SIG-M5 (cell line): ENCODE measurements at regions not wholly inside any gene's neighbourhood (a gene's known extent, or its start where the extent isn't known, plus 50 kb on each side); places are given as distances from the start of the nearest gene placed in this dataset.
"Not testable (repeated sequence)": the region's sequence is repeated elsewhere in the genome, so short reads cannot be mapped to it uniquely, and the experiment has no call there.

Experiments used
- DNase-seq: peaks from one replicate; lab custom pipeline; 2025; lab: John Stamatoyannopoulos, UW

DNA sequence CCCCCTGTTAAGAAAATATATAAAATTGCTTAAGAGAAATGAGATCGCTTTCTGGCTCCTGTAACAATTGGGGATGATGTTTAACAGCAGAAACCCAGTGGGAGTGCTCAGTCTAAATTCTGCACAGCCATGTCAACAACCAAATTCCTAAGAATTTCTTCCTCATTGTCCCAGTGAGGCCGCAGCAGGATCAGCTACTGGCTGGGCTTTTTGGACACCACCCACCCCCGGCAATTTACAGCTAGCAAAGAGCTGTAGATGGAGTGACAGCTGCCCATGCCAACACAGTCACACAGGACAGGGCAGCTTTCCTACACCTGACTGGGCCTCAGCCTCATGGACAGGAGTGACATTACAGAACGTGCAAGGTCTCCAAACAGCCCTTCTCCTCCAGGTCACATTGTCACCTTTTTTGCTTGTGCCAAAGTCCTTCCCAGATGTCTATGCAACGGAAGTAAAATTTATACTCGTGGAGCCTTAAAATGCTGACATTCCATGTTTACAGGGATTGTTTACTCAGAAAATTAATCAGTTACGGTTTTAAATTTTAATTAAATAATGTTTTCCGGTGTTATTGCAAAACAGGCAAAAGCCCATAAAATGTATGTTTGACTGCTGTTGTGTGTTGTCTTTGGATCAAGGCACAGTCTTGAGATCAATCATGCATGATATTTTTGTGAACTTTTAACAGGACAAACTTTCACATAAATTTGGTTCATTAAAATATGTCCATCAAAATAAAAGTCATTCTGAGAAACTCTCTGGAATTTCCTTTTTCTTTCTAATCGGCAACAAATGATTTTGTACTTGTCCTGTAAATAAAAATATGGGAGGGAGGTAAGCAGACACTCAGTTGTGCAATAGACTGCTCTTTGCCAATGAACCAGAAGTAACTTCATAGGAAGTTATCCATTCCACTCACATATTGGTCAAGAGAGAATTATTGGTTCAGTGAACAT is 943.2 kb downstream of the MCTP2 start:
- DNase-seq: no peak

DNA sequence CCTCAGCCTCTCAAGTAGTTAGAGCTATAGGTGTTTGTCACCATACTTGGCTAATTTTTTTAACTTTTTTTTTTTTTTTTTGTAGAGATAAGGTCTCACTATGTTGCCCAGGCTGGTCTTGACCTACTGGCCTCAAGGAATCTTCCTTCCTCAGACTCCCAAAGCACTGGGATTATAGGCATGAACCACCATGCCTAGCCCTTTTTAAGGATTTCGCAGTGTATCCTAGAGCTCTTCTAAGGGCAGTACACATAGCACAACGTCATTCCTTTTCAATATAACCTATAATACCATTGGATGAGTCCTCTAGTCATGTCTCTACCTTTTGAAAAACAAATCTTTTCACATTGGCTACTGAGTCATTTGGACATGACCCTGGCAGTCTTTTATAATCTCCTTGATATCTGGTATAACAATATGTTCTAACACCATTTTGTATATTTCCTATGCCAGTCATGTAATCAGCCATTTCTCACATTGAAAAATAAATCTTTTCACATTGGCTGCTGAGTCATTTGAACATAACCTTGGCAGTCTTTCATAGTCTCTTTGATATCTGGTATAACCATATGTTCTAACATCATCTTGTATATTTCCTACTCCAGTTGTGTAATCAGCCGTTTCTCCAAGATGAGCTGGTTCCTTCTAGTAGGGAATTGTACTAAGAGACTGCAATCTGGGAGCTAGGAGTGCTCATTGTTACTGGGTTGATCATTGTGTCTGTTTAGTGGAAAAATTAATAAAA is 944.7 kb downstream of the MCTP2 start:
- DNase-seq: no peak

DNA sequence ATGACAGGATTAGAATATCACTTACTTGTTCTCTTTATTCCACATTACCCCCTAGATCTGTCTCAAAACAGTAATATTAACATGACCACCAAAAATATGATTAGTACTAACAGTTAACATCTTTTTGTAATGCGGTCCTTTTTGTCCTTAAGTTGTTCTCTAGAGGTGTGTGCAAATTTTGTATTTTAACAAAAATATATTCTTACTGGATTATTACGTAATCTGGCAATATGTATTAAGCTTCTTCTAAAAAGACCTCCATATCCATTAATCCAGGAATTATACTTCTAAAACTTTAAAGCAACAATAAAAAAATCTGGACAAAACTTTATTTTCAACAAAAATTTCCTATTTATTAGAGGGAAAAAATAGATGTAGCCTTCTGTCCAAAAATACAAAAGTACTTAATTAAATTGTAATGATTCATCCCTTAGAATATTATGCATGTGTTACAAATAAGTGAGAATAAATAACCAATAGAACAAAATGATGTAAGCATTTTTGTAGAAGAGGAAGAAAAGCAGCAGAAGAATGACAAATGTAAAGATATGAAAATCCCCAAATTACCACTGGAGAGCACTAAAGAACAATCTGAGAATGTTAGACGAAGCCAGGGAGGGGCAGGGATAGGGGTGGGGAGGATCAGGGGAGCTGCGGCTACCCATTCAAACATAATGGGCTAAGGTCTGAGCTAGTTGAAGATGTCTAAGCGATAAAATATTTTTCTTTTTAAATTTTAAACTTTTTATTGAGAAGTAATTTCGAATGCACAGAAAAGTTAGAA is 945.6 kb downstream of the MCTP2 start:
- no peak for DNase-seq

DNA sequence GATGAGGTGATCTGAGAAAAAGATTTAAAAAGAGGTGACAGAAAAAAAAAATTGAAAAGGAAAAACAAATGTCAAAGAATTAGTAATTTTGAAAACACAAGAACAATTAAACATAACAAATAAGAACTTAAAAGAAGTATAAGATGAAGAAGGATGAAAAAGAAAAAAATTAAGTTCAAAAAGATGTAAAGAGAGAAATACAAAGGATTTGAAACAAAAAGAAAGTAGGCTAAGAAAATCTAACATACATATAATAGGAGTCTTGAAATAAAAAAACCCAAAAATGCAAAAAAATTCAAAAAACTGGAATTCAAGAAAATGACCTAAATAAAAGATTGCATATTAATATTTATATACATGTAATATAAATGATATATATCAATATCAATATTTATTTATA is 949.2 kb downstream of the MCTP2 start:
- no peak for DNase-seq

DNA sequence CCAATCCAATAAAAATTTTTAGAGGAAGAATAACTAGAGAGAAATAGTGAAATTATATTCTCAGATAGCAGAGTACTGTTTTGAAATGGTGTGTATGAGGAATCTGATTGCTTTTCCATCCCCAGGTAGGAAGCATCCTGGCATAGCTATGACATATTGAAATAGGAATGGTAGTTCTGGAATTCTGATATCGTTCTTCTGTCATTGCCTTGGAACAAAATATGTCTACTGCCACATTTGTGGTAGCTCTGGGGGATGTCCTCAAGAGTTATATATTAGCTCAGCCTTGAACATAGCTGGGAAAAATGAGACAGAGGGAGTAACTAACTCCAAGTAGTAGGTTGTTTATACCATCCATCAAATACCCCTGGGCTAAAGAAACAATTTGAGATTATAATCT is 950.7 kb downstream of the MCTP2 start:
- no peak for DNase-seq

DNA sequence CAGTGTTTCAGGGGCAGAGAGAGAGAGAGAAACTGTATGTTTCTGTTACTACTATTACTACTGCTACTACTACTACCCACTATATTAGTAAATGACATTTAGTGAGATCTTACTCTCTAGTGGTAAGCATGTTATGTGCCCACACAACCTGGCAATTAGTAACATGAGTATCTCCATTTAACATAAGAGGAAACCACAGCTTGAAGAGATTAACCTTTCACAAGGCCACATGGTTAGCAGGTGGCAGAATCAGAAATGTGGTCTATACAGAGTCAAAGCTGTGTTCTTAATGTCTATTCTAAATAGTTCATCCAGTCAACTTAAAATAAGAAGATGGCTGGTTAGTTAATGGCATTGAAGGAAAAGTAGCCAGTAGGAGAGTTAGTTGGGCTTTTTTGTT is 961.6 kb downstream of the MCTP2 start:
- no peak for DNase-seq

DNA sequence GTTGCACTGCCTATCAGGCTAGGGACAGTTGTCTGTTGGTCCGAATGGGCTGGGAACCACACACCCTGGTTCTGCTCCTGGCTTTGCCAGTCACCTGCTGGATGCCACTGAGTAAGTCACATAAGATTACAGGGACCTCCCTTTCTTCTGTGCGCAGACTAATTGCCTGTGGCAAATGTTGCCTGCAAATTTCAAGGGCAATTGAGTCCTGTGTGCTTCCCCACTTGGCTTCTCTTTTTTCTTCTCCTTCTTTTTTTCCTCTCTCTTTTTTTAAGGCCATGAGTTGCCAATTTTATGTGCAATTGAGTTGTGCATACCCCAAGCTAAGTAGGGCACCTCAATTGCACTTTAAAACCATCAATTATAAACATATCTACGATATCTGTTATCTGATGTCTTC is 963.4 kb downstream of the MCTP2 start:
- DNase-seq: no peak

DNA sequence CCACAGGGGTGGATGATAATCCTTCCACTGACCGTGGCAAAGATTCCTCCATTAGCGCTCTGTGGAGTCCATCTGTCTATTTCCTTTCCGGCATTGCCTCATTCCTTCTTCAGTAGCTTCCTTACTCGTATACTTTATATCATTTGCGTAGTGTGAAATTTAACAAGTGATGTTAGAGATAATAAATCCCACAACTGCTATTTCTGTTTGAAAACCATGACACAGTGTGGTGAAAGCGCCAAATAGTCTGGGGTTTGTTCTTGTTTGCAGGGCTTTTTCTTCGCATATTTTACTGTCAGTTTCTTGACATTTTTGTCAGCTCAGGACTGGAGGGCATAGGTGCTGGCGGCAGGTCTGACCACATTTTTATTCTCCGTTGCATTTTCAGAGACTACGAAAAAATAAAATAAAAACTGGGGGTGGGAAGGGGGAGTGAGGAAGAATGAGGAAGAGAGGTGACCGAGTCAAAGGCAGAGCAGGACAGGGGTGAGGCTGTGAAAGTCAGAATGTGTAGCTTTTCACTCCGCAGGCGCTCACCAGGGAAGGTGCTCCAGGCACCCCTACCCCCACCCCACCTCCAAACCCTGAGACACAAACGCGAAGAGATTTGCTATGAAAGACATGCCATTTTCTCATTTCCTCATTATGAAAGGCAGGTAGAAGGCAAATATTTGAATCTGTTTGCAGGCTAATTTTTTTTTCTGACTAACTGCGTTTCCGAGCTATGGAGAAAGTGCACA is 965.0 kb downstream of the MCTP2 start:
- no peak for DNase-seq

DNA sequence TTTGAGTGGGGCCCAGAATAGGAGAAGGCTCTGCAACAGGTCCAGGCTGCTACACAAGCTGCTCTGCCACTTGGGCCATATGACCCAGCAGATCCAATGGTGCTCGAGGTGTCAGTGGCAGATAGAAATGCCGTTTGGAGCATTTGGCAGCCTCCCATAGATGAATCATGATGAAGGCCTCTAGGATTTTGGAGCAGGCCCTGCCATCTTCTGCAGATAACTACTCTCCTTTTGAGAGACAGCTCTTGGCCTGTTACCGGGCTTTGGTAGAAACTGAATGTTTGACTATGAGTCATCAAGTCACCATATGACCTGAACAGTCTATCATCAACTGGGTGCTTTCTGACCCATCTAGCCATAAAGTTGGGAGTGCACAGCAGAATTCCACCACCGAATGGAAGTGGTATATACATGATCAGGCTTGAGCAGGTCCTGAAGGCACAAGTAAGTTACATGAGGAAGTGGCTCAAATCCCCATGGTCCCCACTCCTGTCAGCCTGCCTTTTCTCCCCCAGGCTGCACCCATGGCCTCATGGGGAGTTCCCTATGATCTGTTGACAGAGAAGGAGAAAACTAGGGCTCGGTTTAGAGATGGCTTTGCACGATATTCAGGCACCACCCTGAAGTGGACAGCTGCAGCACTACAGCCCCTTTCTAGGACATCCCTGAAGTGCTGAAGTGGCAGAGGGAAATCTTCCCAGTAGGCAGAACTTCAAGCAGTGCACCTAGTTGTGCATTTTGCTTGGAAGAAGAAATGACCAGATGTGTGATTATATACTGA is 971.4 kb downstream of the MCTP2 start:
- no peak for DNase-seq

DNA sequence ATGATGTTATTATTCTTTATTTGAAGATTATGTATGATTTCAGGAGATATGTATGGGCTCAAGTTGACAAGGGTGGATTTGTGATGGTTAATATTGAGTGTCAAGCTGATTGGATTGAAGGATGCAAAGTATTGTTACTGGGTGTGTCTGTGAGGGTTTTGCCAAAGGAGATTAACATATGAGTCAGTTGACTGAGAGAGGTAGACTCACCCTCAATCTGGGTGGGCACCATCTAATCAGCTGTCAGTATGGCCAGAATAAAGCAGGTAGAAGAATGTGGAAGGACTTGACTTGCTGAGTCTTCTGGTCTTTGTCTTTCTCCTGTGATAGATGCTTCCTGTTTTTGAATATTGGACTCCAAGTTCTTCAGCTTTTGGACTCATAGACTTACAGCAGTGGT is 973.7 kb downstream of the MCTP2 start:
- no peak for DNase-seq

DNA sequence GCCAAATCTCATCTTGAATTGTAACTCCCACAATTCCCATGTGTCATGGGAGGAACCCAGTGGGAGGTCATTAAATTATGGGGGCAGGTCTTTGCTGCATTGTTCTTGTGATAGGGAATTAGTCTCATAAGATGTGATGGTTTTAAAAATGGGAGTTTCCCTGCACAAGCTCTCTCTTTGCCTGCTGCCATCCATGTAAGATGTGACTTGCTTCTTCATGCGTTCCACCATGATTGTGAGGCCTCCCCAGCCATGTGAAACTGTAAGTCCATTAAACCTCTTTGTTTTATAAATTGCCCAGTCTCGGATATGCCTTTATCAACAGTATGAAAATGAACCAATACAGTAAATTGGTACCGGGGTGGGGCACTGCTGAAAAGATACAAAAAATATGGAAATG is 974.5 kb downstream of the MCTP2 start:
- not testable (repeated sequence) for DNase-seq

DNA sequence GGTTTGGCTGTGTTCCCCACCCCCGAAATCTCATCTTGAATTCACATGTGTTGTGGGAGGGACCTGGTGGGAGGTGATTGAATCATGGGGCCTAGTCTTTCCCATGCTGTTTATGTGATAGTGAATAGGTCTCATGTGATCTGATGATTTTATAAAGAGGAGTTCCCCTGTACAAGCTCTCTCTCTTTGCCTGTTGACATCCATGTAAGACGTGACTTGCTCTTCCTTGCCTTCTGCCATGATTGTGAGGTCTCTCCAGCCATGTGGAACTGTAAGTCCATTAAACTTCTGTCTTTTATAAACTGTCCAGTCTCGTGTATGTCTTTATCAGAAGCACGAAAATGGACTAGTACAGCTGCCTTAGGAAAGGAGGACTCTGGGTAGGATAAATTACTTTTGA is 976.7 kb downstream of the MCTP2 start:
- DNase-seq: no peak

DNA sequence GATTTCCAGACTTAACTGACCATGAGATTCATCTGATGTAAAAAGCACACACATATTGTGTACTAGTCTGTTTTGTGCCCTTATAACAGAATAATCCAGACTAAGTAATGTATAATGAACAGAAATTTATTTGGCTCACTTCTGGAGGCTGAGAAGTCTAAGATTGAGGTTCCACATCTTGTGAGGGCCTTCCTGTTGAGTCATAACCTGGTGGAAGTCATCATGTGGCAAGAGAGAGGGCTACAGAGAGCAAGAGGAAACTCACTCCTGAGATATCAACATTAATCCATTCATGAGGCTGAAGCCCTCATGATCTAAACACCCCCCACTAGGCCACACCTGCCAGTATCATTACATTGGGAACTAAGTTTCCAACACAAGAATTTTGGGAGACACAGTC is 977.6 kb downstream of the MCTP2 start:
- no peak for DNase-seq

DNA sequence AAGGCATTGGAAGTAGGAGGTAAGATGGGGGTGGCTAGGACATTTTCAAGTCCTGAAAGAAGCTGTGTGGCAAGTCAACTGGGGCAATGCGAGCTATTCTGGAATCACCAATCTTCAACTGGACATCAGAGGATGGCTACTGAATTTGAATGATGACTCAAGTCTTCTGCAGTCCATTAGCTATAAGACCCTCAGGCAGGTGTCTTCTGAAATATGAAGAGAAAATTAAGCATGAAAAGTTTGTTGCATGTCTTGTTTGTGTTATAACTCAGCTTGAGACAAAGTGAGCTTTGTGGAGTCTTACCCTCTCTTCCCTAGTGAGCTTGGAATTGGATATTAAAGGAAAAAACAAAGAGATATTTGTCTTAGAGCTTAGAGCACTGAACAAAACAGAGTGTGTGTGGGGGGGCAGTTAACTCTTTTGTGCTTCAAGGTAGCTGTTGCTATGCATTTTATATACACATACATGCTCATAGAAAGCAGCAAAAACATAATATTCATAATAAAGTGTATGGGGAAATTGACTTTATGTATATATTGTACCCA is 979.1 kb downstream of the MCTP2 start:
- DNase-seq: no peak

DNA sequence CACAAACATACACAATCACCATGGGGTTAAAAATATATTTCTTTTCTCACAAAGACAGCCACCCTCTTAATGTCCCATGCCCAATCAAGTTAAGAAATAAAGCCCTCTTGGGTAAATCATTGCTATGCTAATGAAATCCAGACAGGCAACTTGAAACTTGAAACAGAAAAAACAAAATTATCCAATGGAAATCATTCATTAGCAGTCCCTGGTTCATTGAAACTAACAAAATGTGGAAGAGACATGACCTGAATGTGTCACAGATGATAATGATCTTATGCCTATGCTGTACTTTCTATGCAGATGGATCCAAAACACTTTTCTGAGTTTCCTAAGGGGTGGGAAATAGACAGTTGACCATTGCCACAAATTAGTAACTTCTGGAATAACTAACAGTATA is 983.7 kb downstream of the MCTP2 start:
- no peak for DNase-seq

DNA sequence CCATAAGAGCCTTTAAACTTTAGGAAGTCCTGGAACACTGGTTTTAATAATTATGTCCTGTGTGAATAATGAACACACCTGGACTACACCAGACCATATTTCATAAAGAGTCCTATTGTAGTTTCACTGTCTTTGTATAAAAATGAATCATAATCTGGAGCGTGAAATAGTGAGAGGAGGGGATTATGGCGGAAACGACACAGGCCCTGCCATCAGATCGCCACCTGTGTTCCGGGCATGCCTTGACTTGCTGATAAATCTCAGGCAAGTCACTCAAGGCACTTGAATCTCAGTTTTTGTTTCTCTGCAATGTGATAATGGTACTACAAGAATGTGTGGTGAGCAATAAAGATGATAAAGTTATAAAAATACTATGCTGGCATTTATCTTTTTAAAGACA is 995.5 kb downstream of the MCTP2 start:
- no peak for DNase-seq

DNA sequence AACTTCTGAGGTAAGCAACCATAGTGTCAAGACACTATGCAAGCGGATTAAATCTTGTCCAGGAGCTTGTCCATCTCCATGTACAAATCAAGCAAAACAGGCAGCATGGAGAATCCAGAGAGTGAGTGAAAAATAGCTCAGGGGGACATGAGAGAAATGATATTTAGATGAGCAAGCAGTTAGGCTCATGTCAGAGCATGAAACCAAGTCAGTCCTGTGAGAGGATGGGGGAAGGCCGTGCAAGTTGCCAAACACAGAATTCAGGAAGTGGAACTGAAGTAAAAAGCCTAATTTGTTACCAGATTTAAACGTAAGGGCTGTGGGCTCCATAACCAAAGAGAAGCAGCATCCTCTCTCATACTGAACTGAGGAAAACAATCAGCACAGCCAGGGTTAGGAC is 995.9 kb downstream of the MCTP2 start:
- DNase-seq: no peak

DNA sequence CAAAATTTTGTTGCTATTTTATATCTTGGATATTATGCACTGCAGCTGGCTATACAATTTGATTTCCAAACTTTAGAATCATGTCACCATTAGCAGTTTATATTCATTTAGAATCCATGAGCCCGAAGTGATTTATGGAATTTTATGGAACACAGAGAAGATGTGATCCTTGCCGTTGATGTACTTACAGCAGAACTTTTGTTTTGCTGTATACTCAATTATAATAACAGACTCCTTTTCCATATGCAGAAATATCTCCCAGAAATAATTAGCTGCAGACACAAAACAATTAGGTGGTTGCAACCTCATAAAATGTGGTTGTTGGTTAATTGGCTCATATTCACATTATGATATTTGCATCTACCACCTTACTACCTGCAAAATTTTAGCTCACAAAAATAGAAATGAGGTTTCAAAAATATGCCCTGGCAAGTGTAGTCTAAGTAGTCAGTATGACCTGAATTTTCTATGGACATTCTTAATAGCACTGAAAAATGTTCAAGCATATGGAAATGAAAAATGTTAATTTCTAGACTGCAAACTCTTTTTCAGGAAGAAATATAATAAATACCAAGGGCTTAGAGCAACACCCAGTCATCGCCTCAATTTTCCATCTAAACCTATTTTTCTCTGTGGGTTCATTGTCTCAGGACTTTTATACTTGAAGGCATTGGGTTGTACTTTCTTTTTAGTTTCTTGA is 997.6 kb downstream of the MCTP2 start:
- DNase-seq: no peak

DNA sequence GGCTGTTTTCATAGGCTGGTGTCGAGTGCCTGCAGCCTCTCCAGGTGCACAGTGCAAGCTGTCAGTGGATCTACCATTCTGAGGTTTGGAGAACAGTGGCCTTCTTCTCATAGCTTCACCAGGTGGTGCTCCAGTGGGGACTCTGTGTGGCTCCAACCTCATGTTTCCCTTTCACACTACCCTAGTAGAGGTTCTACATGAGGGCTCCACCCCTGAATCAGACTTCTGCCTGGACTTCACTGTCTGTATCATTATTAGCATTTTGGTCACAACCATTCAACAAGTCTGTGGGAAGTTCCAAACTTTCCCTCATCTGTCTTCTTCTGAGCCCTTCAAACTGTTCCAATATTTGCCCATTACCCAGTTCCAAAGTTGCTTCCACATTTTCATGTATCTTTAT is 1003.7 kb downstream of the MCTP2 start:
- no peak for DNase-seq
